GM19468 (cell line): ENCODE measurements at regions not wholly inside any gene's neighbourhood (a gene's known extent, or its start where the extent isn't known, plus 50 kb on each side); places are given as distances from the start of the nearest gene placed in this dataset.
"Not testable (repeated sequence)": the region's sequence is repeated elsewhere in the genome, so short reads cannot be mapped to it uniquely, and the experiment has no call there.

ENCODE experiments used
- ATAC-seq: cut with Tn5 transposase; IDR thresholded peaks from one replicate; pipeline ENCODE4 v1.9.1; 2021; ENCODE audit warnings: mild to moderate bottlenecking, moderate library complexity, moderate number of reproducible peaks; ENCODE audit not compliant: unreplicated experiment; ENCODE audit errors: extremely low read depth

DNA sequence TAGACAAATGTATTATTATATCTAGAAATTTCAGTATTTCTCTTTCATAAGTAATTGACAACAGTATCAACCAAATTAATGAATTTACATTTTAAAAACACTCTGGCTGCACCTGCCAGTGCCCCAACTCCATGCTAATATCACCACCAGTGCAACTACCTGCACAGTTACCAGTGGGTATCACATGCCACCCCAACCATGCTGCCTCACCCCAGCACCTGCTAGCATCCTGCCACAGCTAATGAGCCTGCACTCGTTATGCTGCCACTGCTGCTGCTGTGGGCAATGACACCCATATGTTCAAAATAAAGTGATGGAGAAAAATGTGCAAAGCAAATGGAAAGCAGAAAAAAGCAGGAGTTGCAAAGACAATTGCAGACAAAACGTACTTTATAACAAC lies 855.9 kb upstream of the MANEA start:
- ATAC-seq = no peak

DNA sequence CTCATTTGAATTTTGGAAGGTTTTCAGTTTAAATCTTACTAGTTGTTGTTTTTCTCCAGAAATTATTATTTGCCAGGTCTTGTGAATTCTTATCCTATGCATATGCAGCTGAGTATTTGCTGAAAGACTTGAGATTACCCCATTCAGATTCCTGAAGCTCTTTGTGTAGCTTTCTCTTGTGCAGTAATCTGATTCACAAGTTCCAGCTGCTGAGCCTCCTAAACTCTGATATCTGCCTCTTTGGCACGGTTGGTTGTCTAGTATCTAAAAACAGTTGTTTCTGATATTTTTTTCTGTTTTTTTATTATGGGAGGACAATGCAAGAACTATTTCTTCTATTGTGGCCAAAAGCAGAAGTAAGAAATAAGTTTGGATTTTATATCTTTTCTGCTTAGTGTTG lies 863.9 kb upstream of the MANEA start:
- ATAC-seq = no peak

DNA sequence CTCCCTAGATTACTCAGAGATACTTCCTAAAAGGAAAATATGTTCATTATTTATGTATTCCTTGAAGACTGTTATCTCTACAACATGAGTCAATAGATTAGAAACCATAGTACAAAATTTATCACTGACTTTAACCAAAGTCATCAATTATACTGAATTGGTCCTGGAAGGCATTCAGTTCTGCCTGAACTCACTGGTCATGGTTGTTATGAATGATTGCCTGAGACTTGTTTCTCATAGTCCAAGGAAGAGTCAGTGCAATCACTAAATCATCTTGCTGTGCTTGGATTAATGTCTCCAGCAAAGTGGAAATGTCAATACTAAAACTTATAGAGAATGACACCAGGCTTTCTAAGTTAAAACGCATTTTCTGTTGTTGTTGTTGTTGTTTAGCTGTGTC lies 878.6 kb upstream of the MANEA start:
- ATAC-seq = no peak

DNA sequence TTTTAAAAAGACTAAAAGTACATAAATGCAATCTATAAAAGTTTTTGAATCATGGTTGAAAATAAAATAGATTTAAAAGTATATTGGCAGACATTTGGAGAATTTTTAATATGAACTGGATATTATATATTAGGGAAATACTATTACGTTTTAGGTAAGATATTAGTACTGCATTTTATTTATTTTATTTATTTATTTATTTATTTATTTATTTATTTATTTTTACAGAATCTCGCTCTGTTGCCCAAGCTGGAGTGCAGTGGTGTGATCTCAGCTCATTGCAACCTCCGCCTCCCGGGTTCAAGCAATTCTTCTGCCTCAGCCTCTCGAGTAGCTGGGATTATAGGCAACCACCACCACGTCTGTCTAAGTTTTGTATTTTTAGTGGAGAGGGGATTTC lies 890.1 kb upstream of the MANEA start:
- not testable (repeated sequence) for ATAC-seq

DNA sequence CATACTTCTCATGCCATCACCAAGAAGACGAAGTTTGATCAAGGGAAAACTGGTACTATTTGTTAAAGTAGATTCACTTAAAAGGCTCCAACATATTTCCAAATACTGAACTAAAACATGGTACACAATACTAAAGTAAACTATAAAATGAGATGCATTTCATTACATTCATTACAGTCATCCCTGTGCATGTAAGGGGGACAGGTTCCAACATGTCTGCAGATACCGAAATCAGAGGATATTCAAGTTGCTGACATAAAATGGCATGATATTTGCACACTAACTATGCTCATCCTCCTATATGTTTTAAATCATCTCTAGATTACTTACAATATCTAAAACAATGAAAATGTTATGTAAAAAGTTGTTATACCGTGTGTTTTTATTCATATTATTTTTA lies 893.9 kb upstream of the MANEA start:
- no peak for ATAC-seq

DNA sequence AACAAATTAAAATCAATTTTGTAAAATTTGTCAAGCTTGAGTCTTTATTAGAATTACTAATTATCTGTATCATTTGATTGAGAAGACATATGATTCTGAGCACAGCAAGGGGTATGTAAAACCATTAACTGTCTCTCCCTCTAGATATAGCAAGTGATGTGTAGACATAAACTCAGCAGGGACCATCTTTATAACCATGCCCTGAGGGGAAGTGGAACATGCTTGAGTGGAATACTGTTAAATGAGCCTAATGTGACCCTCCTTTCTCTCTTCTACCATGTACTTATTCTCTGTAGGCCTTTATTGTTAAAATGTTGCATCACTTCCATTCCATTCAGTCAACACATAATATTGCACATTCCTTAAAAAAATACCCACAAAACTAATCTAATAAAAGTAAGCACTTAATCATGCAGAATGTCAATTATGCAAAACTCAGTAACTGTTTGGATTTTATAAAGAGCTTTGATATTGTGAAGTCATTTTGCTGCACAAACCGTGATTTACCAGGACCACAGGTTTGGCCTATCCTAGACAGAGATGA lies 896.6 kb upstream of the MANEA start:
- no peak for ATAC-seq

DNA sequence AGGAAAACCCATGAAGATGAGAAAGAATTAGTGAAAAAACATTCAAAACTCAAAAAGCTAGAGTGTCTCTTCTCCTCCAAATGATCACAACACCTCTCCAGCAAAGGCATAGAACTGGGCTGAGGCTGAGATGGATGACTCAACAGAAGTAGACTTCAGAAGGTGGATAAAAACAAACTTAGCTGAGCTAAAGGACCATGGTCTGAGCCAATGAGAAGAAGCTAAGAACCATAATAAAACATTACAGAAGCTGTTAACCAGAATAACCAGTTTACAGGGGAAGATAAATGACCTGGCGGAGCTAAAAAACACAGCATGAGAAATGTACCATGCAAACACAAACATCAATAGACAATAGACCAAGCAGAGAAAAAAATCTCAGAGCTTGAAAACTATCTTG lies 904.1 kb upstream of the MANEA start:
- ATAC-seq = no peak

DNA sequence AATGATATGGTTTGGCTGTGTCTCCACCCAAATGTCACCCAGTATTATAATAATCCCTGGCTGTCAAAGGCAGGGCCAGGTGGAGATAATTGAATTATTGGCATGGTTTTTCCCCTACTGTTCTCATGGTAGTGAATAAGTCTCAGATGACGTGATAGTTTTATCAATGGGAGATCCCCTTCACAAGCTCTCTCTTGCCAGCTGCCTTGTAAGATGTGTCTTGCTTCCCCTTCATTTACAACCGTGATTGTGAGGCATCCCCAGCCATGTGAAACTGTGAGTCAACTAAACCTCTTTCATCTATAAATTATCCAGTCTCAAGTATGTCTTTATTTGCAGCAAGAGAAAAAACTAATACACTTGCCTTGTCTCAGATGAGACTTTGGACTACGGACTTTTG lies 907.3 kb upstream of the MANEA start:
- no peak for ATAC-seq

DNA sequence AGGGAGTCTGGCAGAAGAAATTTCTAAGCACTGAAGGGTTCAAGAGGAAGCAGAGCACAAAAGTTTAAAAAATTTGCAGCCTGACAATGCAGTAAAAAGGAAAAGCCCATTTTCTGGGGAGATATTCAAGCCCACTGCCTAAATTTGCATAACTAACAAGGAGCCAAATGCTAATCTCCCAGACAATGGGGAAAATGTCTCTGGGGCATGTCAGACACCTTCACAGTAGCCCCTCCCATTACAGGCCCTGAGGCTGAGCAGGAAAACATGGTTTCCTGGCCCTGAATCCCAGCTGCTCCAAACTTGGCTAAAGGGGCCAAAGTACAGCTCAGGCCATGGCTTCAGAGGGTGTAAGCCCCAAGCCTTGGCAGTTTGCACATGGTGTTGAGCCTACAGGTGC lies 908.5 kb upstream of the MANEA start:
- ATAC-seq = no peak

DNA sequence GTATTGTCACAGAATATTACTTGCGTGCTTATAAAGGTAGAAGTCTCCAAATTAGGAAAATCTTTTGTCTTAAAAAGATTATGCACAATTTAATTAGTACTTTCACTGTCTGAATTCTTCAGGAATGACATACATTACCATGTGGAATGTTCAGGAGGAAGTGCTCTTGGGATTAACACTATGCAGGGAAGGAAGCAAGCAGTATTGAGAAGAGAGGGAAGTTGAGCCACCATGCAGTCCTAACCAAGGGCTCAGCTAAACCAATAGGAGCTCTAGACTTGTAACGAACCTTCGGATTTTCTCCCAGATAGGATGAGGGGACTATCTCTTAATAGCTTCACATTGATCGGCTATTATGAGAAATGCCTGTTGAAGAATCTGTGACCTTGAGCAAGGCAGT lies 918.4 kb upstream of the MANEA start:
- ATAC-seq = no peak

DNA sequence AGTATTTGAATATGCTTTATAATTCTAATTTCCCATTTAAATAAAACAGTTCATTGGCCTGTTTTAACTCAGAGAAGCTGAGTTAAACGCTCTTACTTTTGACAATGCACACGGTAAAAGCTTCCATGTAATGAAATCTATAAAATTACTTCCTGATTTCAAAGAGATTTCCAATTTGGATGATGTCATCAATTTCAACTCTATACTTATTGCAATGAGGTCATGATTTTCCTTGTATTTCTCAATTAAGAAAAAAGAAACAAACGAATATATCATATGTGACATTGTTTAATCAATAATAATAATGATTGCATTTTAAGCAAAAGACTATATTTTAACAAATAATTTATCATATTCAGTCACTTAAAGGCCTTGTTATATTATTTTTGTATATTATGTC lies 926.1 kb upstream of the MANEA start:
- ATAC-seq = no peak

DNA sequence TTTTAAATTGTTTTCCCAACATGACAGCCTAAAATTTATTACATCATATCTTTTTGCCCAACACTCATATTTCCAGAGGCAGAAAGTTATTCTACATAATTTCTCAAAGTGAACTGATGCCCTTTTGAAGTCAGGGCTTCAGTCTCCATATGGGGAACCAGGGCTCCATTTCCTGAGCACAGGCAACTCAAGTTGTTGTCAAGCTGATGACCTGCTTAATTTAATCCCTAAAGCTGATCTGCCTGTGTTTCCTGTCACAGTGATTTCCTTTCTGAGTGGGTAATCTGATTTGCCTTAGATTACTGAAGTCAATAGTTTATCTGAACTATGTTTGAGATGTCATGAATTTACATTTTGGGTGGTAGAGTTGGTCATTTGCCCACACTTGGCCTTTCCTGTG lies 932.1 kb upstream of the MANEA start:
- no peak for ATAC-seq

DNA sequence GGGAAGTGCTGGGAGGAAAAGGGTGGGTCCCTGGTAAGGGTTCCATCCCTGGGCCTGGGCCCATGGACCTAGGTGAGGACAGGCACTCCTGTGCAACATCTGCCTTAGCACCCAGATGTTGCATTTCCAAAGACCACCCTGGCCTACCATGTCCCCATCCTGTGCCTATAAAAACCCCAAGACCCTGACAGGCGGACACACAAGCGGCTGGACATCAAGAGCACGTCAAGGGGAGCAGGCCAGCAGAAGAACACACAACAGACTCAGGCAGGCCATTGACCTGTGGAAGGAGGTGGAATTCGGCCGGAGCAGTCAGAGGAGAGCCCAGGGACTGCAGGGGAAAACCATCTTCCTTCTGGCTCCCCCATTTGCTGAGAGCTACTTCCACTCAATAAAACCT lies 937.8 kb upstream of the MANEA start:
- no peak for ATAC-seq

DNA sequence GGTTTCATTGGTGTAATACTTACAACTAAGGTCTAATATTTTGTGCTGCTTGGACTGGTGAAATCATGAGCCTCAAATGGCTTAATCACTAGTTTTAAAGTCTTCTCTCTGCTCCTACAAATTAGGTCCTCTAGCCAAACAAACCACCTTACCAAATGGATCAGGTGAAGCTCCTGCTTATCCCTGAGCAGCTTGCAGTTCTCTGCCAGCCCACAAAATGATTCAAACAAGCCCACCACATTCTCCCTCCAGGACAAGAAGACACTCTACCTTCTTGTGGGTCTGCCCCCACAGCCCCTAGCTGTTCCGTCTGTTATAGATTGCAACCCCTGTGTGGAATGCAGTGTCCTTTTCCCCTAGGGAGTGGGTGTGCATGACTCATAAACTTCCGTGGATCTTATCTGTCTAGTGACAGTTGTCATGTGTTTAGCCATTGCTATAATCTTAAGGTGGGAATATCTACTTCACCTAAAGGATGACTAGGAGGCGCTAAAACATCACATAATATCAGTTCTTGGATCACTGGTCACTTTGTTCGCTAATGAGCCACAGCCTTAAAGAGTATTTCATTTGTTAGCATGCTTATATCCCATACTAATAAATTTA lies 940.5 kb upstream of the MANEA start:
- ATAC-seq = no peak

DNA sequence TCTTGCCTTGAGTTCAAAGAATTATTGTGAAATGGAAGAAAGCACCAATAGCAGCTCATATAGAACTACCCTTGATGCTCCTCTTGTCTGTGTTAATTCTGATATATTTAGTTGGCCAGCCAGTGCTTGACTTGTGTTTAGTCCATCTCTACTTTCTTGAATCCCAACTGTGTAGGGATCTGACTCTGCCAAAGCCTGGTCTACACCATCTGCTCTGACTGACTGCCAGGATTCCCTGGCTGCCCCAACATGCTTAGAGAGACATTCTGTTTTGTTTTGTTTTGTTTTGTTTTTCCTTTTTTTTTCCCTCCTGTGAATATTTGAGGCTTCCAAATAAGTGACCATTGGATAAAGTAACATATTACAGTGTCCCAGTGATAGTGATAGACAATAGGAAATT lies 953.7 kb upstream of the MANEA start:
- ATAC-seq = no peak

DNA sequence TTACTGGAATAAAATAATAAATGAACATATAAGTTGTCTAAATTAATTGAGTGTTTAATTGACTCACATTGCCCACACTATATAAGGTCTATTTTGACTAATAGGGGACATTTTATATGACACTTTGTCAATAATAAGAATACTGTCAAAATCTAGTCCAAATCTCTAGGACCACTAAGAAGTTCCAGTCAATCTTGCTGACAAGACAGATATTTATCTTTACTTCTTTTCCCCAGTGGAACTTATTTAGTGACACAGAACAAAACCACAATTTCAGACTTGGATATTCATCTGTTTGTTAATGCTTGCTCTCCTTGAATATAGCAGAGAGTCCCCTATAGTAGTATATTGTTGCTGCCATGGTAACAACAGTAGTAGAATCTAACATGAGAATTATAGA lies 954.6 kb upstream of the MANEA start:
- no peak for ATAC-seq

DNA sequence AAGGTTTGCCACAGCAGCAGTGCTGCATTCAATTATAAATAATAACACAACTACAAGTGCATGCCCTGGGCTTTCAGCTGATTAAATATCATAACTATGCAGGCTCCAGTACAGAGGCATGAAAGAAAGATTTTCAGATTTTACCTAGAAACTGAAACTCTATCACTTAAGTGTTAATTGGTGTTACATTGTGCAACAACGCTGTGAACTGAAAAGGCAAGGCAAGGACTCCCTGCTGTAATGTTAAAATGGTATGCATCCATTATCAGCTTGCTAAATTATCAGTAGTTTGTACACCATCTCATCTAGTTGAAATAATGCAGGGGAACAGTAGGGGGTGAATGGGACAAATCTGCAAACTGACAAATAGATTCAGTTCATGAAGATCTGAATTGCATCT lies 976.7 kb upstream of the MANEA start:
- ATAC-seq = no peak

DNA sequence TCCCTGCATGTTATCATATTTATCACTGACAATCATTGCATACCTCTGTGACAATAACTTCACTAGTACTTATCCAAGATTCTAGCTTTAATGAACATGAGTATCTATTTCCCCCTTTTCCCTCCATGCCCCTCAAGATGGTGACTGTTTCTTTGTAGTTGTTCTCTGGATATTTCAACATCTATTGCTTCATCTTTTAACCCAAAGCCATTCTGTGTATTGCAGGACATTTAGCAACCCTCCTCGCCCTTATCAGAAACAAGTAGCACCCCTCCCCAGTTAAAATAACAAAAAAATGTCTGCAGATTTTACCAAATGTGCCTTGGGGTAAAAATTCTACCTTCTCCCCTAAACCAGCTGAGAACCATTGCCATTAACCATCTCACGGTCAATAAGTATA lies 979.8 kb upstream of the MANEA start:
- ATAC-seq = no peak

DNA sequence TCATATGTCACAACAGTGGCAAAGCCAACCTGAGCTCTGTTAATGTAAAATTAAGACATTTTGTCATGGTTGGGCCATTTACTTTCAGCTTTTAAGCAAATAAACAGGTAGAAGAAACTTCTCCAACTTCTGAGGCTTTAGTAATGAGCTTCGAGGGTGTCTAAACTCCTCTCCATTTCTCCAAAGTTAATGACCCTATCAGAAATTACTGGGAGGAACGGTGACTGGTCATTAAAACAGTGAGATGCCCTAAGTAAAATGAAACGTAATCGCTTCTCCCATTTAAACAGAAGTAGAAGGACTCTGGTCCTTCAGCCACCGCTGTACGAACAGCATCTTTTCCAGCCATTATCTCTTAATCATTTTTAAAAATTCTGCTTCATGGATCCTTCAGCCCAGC lies 986.9 kb upstream of the MANEA start:
- ATAC-seq = no peak

DNA sequence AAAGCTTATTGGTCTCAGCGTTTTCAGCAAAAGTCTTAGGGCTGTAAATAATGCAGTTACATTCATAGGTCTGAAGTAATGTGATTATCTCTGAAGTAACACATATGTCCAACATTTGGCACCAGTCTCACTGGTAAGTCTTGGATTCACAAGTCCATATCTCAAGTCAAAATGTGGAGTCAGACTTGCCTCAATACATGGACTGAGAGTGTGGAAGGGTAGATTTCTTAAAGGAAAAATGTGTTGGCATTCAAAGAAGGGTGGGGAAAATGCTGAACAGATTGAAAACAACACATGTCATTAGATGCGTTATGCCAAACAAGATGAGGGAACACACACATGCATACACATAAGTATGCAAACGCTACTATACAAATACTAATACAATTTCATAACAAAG lies 989.0 kb upstream of the MANEA start:
- ATAC-seq = no peak

DNA sequence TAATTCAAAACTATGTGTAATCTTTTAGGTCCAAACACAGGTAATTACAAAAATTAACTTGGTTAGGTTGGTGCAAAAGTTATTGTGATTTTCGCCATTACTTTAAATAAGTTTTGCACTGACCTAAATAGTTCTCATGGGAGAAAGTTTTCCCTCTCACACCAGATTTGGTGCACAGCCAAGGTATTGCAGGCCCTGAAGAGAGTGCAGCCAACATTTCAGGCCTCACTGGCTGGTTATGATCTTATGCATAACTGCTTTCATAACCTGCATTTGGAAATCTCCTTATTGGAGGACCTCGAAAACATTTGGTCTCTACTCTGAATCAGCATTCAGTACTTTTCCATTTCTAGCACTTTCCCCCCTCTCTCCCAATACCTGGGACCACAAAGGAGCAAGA lies 993.1 kb upstream of the MANEA start:
- ATAC-seq = no peak

DNA sequence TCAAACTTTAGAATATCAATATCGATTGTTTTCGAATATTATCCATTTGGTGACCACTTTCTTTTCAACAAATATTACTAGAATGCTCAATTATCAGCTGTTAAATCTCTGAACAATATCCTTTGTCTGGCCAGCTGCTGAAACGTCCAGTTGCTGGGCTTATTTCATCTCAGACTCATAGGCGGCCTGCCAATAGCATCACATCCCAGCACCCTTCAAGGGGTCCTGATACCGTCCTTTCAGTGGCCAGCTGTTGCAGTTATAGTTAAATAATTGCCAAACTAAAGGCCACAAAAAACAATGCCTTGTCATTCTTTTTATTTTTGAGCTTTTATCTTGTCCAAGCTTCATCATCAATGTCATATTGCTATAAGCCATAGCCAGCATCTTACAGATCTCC lies 1006.8 kb upstream of the MANEA start:
- no peak for ATAC-seq

DNA sequence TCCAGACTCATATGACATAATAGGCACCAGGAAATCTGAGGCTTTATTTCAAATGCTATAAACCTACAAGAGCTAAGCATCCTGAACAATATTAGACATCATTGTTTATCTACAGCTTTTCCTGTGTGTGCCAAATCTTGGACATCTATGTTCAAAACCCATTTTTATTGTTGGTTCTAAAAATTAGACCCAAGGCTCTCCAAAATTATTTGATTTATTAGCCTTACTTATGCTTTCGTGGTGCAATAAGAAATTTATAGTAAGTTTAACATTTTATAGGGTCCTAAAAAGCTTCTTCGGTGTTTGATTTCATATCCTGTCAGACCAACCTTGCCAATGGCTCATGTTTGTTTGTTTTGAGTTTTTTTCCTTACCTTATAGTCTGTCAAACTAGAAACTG lies 1014.5 kb upstream of the MANEA start:
- no peak for ATAC-seq
